Dendritic cell treated with granulocyte-macrophage colony-stimulating factor and Interleukin-4, amounts not matched to agents 40 ng/mL and 50 ng/mL, for 4 days (primary cell): ENCODE measurements at regions not wholly inside any gene's neighbourhood (a gene's known extent, or its start where the extent isn't known, plus 50 kb on each side); places are given as distances from the start of the nearest gene placed in this dataset.

ENCODE experiments used
- H3K27ac Mint-ChIP-seq: one replicate; pipeline ENCODE4 v1.8.0; 2022; ENCODE audit warnings: mild to moderate bottlenecking, mixed read lengths
- H3K27me3 Mint-ChIP-seq: one replicate; pipeline ENCODE4 v1.8.0; 2022; ENCODE audit warnings: mild to moderate bottlenecking, mixed read lengths
- H3K36me3 Mint-ChIP-seq: one replicate; pipeline ENCODE4 v1.8.0; 2022; ENCODE audit warnings: low read depth, mixed read lengths
- H3K4me1 Mint-ChIP-seq: one replicate; pipeline ENCODE4 v1.8.0; 2022; ENCODE audit warnings: low read depth, mixed read lengths
- H3K4me3 Mint-ChIP-seq: one replicate; pipeline ENCODE4 v1.8.0; 2022; ENCODE audit warnings: mild to moderate bottlenecking, moderate library complexity, mixed read lengths
- H3K9me3 Mint-ChIP-seq: one replicate; pipeline ENCODE4 v1.8.0; 2022; ENCODE audit warnings: mixed read lengths
- intact Hi-C: fragments of 100-400 bp; cut with micrococcal nuclease; formaldehyde crosslinking; loops from one replicate; pipeline ENCODE4 v1.15.0; 2022

GRCh38 chrX:149161435-149162088 is 343.5 kb downstream of the IDS start:
- Mint-ChIP-seq H3K27ac (no peak overlapping the region), H3K27me3 (no peaks in the 10 kb centered on the region), H3K4me3 (no peak overlapping the region), H3K4me1 (peaks cover 6% of the 10 kb centered on the region), H3K36me3 (no peaks in the 10 kb centered on the region), H3K9me3 (no peaks in the 10 kb centered on the region)
- intact Hi-C loops = no loop called here

GRCh38 chrX:149157976-149158375 is 347.1 kb downstream of the IDS start:
- Mint-ChIP-seq H3K4me1 (no peaks in the 10 kb centered on the region), H3K4me3 (no peak overlapping the region), H3K27ac (no peak overlapping the region), H3K36me3 (no peaks in the 10 kb centered on the region), H3K27me3 (no peaks in the 10 kb centered on the region), H3K9me3 (no peaks in the 10 kb centered on the region)
- intact Hi-C loops = no loop called here

- Mint-ChIP-seq H3K27me3 (no peaks in the 10 kb centered on the region), H3K4me3 (no peak overlapping the region), H3K27ac (no peak overlapping the region), H3K36me3 (no peaks in the 10 kb centered on the region), H3K9me3 (no peaks in the 10 kb centered on the region), H3K4me1 (no peaks in the 10 kb centered on the region)
- intact Hi-C loops = no loop called here
These were observed 352.2 kb downstream of the IDS start for GRCh38 chrX:149152941-149153340.

- Mint-ChIP-seq H3K4me1 (no peaks in the 10 kb centered on the region), H3K4me3 (no peak overlapping the region), H3K27ac (no peak overlapping the region), H3K36me3 (no peaks in the 10 kb centered on the region), H3K27me3 (no peaks in the 10 kb centered on the region), H3K9me3 (no peaks in the 10 kb centered on the region)
- intact Hi-C loops = no loop called here
These were observed 353.0 kb downstream of the IDS start for GRCh38 chrX:149151805-149152757.

- Mint-ChIP-seq H3K27ac (no peak overlapping the region), H3K4me3 (no peak overlapping the region), H3K4me1 (no peaks in the 10 kb centered on the region), H3K9me3 (no peaks in the 10 kb centered on the region), H3K36me3 (no peaks in the 10 kb centered on the region), H3K27me3 (peaks cover 2% of the 10 kb centered on the region)
- intact Hi-C loops = no loop called here
These were observed 359.2 kb downstream of the IDS start for GRCh38 chrX:149145845-149146285.

GRCh38 chrX:149131774-149132173 is 373.3 kb downstream of the IDS start:
- Mint-ChIP-seq H3K27ac (no peak overlapping the region), H3K4me1 (no peaks in the 10 kb centered on the region), H3K4me3 (no peak overlapping the region), H3K27me3 (no peaks in the 10 kb centered on the region), H3K36me3 (no peaks in the 10 kb centered on the region), H3K9me3 (no peaks in the 10 kb centered on the region)
- intact Hi-C loops = no loop called here

- no peaks in the 10 kb centered on the region for H3K36me3 Mint-ChIP-seq
- no peak overlapping the region for H3K27ac Mint-ChIP-seq
- H3K4me1 Mint-ChIP-seq = no peaks in the 10 kb centered on the region
- no peaks in the 10 kb centered on the region for H3K9me3 Mint-ChIP-seq
- H3K4me3 Mint-ChIP-seq = no peak overlapping the region
- intact Hi-C loops = no loop called here
- no peaks in the 10 kb centered on the region for H3K27me3 Mint-ChIP-seq
These were observed 375.3 kb downstream of the IDS start for GRCh38 chrX:149129767-149130166.

GRCh38 chrX:149124526-149125108 is 380.5 kb downstream of the IDS start:
- Mint-ChIP-seq H3K27me3 (no peaks in the 10 kb centered on the region), H3K36me3 (no peaks in the 10 kb centered on the region), H3K9me3 (no peaks in the 10 kb centered on the region), H3K4me3 (no peak overlapping the region), H3K27ac (no peak overlapping the region), H3K4me1 (no peaks in the 10 kb centered on the region)
- intact Hi-C loops = no loop called here

- no peaks in the 10 kb centered on the region for H3K27me3 Mint-ChIP-seq
- no peak overlapping the region for H3K27ac Mint-ChIP-seq
- no peaks in the 10 kb centered on the region for H3K36me3 Mint-ChIP-seq
- no peak overlapping the region for H3K4me3 Mint-ChIP-seq
- no peaks in the 10 kb centered on the region for H3K9me3 Mint-ChIP-seq
- intact Hi-C loops = no loop called here
- no peaks in the 10 kb centered on the region for H3K4me1 Mint-ChIP-seq
These were observed 383.7 kb downstream of the IDS start for GRCh38 chrX:149121206-149121920.

- Mint-ChIP-seq H3K4me1 (no peaks in the 10 kb centered on the region), H3K27ac (no peak overlapping the region), H3K36me3 (no peaks in the 10 kb centered on the region), H3K4me3 (no peak overlapping the region), H3K27me3 (no peaks in the 10 kb centered on the region), H3K9me3 (no peaks in the 10 kb centered on the region)
- intact Hi-C loops = no loop called here
These were observed 384.6 kb downstream of the IDS start for GRCh38 chrX:149120459-149120858.

- H3K27me3 Mint-ChIP-seq = no peaks in the 10 kb centered on the region
- H3K9me3 Mint-ChIP-seq = peaks cover 11% of the 10 kb centered on the region
- no peaks in the 10 kb centered on the region for H3K36me3 Mint-ChIP-seq
- intact Hi-C loops = no loop called here
- no peaks in the 10 kb centered on the region for H3K4me1 Mint-ChIP-seq
- H3K27ac Mint-ChIP-seq = no peak overlapping the region
- H3K4me3 Mint-ChIP-seq = no peak overlapping the region
These were observed 390.2 kb downstream of the IDS start for GRCh38 chrX:149114874-149115273.

- H3K36me3 Mint-ChIP-seq = no peaks in the 10 kb centered on the region
- no peak overlapping the region for H3K27ac Mint-ChIP-seq
- H3K4me1 Mint-ChIP-seq = no peaks in the 10 kb centered on the region
- H3K4me3 Mint-ChIP-seq = no peak overlapping the region
- H3K9me3 Mint-ChIP-seq = peaks cover 20% of the 10 kb centered on the region
- no peaks in the 10 kb centered on the region for H3K27me3 Mint-ChIP-seq
- intact Hi-C loops = no loop called here
These were observed 391.1 kb downstream of the IDS start for GRCh38 chrX:149114001-149114400.

- Mint-ChIP-seq H3K27ac (no peak overlapping the region), H3K4me3 (no peak overlapping the region), H3K27me3 (no peaks in the 10 kb centered on the region), H3K36me3 (no peaks in the 10 kb centered on the region), H3K4me1 (no peaks in the 10 kb centered on the region), H3K9me3 (no peaks in the 10 kb centered on the region)
- intact Hi-C loops = no loop called here
These were observed 407.3 kb downstream of the IDS start for GRCh38 chrX:149097786-149098185.

- no peaks in the 10 kb centered on the region for H3K36me3 Mint-ChIP-seq
- no peaks in the 10 kb centered on the region for H3K4me1 Mint-ChIP-seq
- H3K27ac Mint-ChIP-seq = no peak overlapping the region
- intact Hi-C loops = no loop called here
- no peak overlapping the region for H3K4me3 Mint-ChIP-seq
- H3K27me3 Mint-ChIP-seq = no peaks in the 10 kb centered on the region
- H3K9me3 Mint-ChIP-seq = no peaks in the 10 kb centered on the region
These were observed 412.9 kb downstream of the IDS start for GRCh38 chrX:149092179-149092578.
